A172 (cell line): ENCODE measurements at regions not wholly inside any gene's neighbourhood (a gene's known extent, or its start where the extent isn't known, plus 50 kb on each side); places are given as distances from the start of the nearest gene placed in this dataset.

ENCODE experiments used
- DNase-seq: peaks from one replicate; pipeline ENCODE4 v3.0.0-alpha.2; 2015; ENCODE audit warnings: low spot score

- DNase-seq = no peak
These were observed 1505.3 kb downstream of the AACS start for GRCh38 chr12:126570566-126570965.

GRCh38 chr12:126572170-126572569 lies 1506.9 kb downstream of the AACS start:
- DNase-seq = no peak

GRCh38 chr12:126581655-126582054 lies 1516.4 kb downstream of the AACS start:
- no peak for DNase-seq

DNA sequence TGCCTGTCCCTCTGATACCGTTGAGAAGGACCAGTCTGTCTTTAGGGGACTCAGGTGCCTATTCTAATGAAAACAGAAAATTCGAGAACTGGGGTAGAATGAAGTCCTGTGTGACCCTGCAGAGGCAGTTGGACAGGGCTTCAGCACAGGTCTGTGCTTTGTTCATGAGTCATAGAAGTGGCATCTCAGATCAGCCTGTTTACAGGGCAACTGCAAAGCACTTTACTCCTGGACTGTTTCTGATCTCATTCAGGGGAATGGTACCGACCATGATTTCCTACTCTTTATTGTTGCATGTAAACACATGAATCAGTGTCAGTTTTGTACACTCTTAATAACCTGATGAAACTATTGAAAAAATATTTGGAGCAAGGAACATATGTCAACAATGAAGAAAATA lies 1517.0 kb downstream of the AACS start:
- peak; percentile 20 for DNase-seq

DNA sequence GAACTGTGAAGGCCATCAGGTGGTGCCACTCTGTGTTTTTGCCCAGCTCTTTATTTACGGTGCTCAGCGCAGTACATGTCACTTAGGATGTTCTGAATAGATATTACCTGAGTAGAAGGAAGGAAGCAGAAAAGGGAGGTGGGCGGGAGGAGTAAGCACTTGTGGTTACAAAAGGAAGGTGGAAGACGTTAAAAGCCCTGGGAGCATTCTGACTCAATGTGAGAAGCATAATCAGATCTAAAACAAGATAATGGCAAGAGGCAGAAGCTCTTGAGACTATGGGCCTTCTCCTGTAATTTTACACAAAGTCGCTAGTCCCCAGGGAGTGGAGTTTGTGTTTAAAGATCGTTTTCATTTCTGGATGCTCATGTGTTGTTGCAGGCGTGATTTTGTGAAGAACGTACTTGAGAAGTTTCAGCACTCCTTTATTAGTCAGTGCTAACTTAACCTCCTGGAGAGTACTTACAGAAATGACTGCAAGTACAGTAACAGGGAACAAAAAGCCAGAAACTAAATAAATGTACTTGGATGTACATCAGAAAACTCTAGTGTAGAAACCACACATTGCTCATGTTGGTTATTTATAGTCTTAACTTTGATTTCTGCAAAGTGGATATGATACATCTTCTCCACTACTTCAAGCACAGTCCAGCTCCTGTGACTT lies 1523.5 kb downstream of the AACS start:
- no peak for DNase-seq

- no peak for DNase-seq
These were observed 1526.3 kb downstream of the AACS start for GRCh38 chr12:126591533-126591932.

GRCh38 chr12:126601184-126602170 lies 1536.2 kb downstream of the AACS start:
- DNase-seq = no peak

GRCh38 chr12:126602612-126603011 lies 1537.4 kb downstream of the AACS start:
- DNase-seq = no peak

GRCh38 chr12:126607157-126607556 lies 1541.9 kb downstream of the AACS start:
- no peak for DNase-seq

GRCh38 chr12:126607867-126608266 lies 1542.6 kb downstream of the AACS start:
- DNase-seq = no peak

GRCh38 chr12:126608607-126609175 lies 1543.5 kb downstream of the AACS start:
- DNase-seq = no peak

GRCh38 chr12:126616441-126616840 lies 1551.2 kb downstream of the AACS start:
- no peak for DNase-seq

GRCh38 chr12:126617312-126617711 lies 1552.1 kb downstream of the AACS start:
- peak; percentile 19 for DNase-seq

GRCh38 chr12:126627596-126627995 lies 1562.4 kb downstream of the AACS start:
- no peak for DNase-seq

DNA sequence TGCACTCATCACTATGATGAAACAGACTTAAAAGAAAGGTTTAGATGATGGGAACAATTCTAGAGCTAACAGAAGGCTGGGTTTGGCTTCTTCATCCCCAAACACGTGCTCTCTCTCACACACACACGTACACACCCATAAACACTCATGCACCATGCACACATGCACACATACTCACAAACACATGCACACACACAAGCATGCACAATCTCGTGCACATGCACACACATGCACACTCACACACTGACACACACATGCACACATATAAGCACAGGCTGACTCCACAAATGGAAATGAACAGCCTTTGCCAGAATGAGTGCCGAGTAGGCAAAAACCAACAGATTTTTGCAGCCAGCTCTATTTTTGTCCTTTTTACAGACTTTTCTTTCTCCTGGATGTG lies 1571.6 kb downstream of the AACS start:
- DNase-seq = no peak

DNA sequence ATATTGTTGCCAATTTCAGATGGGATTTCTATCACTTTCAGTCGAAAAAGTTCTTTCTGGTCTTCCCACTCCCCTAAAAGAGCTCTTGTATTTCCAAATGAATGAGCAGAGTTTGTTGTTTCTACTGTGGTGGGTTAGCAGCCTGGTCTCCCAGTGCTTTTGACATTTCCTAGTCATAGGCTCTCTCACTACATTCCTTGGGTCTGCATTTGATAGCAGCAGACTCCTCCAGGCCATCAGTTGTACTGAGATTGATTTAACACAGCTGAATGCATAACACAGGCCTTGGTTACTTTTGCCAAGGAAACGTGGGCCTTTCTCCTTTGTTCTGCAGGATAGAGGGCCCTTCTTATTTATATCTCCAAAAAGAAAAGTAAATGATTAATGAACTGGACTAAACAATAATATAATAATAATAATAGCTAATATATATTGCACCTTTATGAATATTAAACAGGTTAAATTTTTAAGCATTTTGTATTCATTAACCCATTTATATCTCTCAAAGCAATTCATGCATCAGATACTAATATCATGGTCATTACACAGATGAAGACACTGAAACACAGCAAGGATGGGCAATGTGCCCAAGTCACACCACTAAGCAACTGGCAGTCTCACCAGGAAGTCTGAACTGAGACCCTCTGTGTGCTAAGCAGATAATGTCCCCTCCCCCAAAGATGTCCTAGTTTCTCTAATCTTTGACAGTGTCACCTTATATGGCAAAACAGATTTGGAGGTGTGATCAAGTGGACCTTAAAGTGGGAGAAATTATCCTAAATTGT lies 1579.2 kb downstream of the AACS start:
- DNase-seq = no peak

GRCh38 chr12:126648074-126648473 lies 1582.8 kb downstream of the AACS start:
- DNase-seq = no peak

GRCh38 chr12:126651133-126651532 lies 1585.9 kb downstream of the AACS start:
- DNase-seq = no peak

DNA sequence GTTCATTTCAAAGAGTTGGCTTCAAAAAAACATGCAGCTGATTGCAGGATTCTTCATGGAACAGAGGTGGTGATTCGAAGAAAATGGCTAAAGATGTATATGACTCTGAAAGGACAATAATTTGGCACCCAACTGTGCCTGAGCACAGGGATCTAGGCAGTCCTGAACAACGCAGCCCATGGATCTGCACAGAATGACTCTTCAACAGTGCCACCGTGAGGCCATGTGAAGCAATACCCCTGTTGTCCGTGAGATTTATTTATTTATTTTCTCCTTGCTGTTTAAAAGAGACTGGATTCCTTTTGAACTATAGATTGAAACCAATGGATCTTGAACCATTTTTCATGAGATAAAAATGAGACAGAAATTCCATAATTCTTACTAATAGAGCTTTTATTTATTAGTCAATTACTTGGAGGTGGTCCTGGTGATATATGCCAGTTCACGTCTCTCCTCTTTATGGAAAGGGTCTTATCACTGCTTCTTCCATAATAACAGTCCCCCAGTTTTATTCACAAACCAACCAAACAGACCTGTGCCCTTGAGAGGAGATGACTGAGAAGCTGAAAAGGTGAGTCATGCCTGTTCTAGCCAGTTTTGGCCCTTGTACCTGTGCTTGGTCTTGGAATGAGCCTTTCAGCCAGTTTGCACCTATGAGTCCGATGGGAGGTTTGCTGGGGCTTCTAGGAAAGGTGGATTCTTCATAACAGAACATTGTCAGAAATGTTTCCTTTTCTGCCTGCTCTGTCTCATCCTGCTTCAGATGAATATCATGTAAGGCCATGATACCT lies 1598.3 kb downstream of the AACS start:
- DNase-seq = peak; percentile 17

DNA sequence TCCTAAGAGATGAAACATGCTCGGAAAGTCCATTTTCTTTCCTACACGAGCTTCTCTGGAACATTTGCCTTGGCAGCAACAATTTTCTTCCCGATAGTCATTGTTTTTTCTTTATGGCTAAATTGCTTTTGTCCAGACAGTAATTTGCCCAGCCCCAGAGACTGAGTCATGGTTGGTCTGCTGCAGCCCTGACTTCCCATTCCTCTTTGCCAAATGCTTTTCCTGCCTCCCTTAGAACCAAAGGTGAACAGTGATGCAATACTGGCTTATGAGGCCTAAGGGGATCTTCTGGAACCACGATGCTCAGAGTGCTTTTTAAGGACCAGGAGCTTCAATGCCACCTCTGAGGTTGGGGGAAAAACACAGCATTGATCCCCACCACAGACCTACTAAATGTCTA lies 1599.6 kb upstream of the TMEM132C start:
- DNase-seq = peak; percentile 74

DNA sequence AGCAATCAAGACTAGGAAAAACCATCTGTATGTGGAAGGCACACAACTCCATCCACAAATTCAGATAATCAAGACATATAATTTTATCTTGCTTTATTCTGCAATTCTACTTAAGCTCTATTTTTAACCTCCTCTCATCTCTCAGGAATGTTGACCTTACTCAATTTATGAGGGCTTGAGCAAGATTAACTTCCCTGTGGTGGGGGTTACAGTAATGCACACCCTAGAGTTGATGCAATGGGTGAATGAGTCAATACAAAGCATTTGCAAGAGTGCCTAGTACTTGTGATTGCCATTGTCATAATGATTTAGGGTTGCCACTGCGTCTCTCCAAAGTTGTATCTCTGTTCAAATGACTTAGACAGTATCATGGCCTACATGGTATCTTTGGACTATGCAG lies 1598.4 kb upstream of the TMEM132C start:
- peak; percentile 88 for DNase-seq
